Endometrial microvascular endothelial cells (primary cell): ENCODE measurements at regions not wholly inside any gene's neighbourhood (a gene's known extent, or its start where the extent isn't known, plus 50 kb on each side); places are given as distances from the start of the nearest gene placed in this dataset.
"Not testable (repeated sequence)": the region's sequence is repeated elsewhere in the genome, so short reads cannot be mapped to it uniquely, and the experiment has no call there.

Source experiments
- in situ Hi-C: cut with HindIII; loops from 2 replicates; pipeline ENCODE4 v1.10.0; 2017; ENCODE audit warnings: low sequenced_read_pairs, low pct_unique_long_range_greater_than_20kb; ENCODE audit errors: inconsistent ontology term

GRCh38 chr6:134663356-134663755, 286.5 kb downstream of the ALDH8A1 start:
- in situ Hi-C loops, result no loop called here

GRCh38 chr6:134662077-134662700, 287.7 kb downstream of the ALDH8A1 start:
- in situ Hi-C loops, result no loop called here

- in situ Hi-C loops, result not testable (repeated sequence)
These were observed 290.0 kb downstream of the ALDH8A1 start for GRCh38 chr6:134659885-134660284.

- in situ Hi-C loops, result no loop called here
These were observed 291.3 kb downstream of the ALDH8A1 start for GRCh38 chr6:134658596-134658995.

GRCh38 chr6:134657751-134658527, 292.0 kb downstream of the ALDH8A1 start:
- in situ Hi-C loops, result no loop called here

GRCh38 chr6:134657343-134657742, 292.6 kb downstream of the ALDH8A1 start:
- in situ Hi-C loops, result no loop called here

GRCh38 chr6:134654751-134655150, 295.1 kb downstream of the ALDH8A1 start:
- in situ Hi-C loops, result no loop called here

- in situ Hi-C loops, result no loop called here
These were observed 298.4 kb downstream of the ALDH8A1 start for GRCh38 chr6:134651519-134651918.

- in situ Hi-C loops, result no loop called here
These were observed 302.0 kb downstream of the ALDH8A1 start for GRCh38 chr6:134647861-134648260.

- in situ Hi-C loops, result no loop called here
These were observed 307.1 kb downstream of the ALDH8A1 start for GRCh38 chr6:134642819-134643218.

GRCh38 chr6:134642279-134642678, 307.6 kb downstream of the ALDH8A1 start:
- in situ Hi-C loops, result no loop called here

- in situ Hi-C loops, result no loop called here
These were observed 308.9 kb downstream of the ALDH8A1 start for GRCh38 chr6:134640975-134641429.

- in situ Hi-C loops, result no loop called here
These were observed 309.7 kb downstream of the ALDH8A1 start for GRCh38 chr6:134640229-134640628.

- in situ Hi-C loops, result no loop called here
These were observed 312.0 kb downstream of the ALDH8A1 start for GRCh38 chr6:134637847-134638437.

GRCh38 chr6:134637282-134637681, 312.6 kb downstream of the ALDH8A1 start:
- in situ Hi-C loops, result no loop called here

GRCh38 chr6:134636186-134636799, 313.6 kb downstream of the ALDH8A1 start:
- in situ Hi-C loops, result no loop called here

- in situ Hi-C loops, result no loop called here
These were observed 314.9 kb downstream of the ALDH8A1 start for GRCh38 chr6:134634966-134635365.

GRCh38 chr6:134634466-134634865, 315.4 kb downstream of the ALDH8A1 start:
- in situ Hi-C loops, result no loop called here
